Activated naive CD4-positive, alpha-beta T cell treated with anti-CD3 and anti-CD28 coated beads, Interleukin-2, amount 50 U/mL, for 72 hours (primary cell): ENCODE measurements at regions not wholly inside any gene's neighbourhood (a gene's known extent, or its start where the extent isn't known, plus 50 kb on each side); places are given as distances from the start of the nearest gene placed in this dataset.
"Not testable (repeated sequence)": the region's sequence is repeated elsewhere in the genome, so short reads cannot be mapped to it uniquely, and the experiment has no call there.

Experiments used
- ATAC-seq, 2 donors: fragments of 150-1000 bp; cut with Tn5 transposase; 2 replicates each; pipeline ENCODE4 v1.10.0; 2021; ENCODE audit warnings: mild to moderate bottlenecking in 2 of 2, moderate library complexity in 2 of 2
- DNase-seq, 2 donors: peaks; one replicate each; pipeline ENCODE4 v3.0.0; 2021 to 2022; ENCODE audit warnings: low spot score in 2 of 2
- H3K27ac Mint-ChIP-seq, 2 donors: one replicate each; pipeline ENCODE4 v1.8.0; 2022; ENCODE audit warnings: mild to moderate bottlenecking in 2 of 2, mixed read lengths in 2 of 2
- H3K36me3 Mint-ChIP-seq, 2 donors: one replicate each; pipeline ENCODE4 v1.8.0; 2022; ENCODE audit warnings: mixed read lengths in 2 of 2
- H3K9me3 Mint-ChIP-seq, 2 donors: one replicate each; pipeline ENCODE4 v1.8.0; 2022; ENCODE audit warnings: mixed read lengths in 2 of 2

DNA sequence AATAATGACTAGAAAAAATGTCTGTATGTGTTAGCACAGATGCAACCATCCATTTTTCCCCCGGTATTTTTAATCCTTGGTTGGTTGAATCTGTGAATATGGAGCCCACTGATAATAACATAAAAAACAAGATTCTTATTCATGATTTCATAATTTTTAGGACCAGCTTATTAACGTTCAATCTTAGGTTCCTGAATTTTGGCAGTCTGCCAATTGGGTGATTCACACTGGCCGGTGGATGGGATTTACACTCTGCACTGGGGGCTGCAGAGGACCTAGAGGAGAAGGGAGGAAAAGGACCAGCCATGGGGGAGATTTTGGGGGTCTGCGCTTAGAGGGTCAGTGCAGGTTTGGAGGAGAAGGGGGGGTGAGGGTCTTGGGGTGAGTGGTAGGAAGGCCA, 327.9 kb downstream of the ACTR3B start:
- no peak overlapping the region for H3K27ac Mint-ChIP-seq
- DNase-seq: no peak
- no peak for ATAC-seq
- no peaks in the 10 kb centered on the region for H3K36me3 Mint-ChIP-seq
- H3K9me3 Mint-ChIP-seq: peaks cover 0 to 5% of the 10 kb centered on the region in 2 donors

DNA sequence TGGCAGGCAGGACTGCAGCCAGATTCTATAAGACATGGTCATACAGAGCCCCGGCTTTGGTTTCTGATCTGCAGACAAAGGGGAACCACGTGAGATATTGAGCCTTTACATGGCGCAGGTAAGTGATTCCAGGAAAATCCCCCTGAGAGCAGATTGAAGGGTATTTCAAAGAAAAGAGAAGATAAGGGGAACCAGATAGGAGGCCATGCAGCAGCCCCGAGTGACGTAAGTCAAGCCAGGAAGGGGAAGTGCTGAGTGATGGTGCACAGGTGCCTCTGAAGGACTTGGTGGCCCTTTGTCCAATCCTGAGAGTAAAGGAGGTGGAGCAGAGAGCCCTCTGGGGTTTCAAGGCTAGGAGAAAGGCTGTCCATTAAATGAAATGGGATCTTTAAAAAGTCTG, 329.0 kb downstream of the ACTR3B start:
- DNase-seq (no peak), ATAC-seq (no peak)
- H3K36me3 Mint-ChIP-seq: no peaks in the 10 kb centered on the region
- no peak overlapping the region for H3K27ac Mint-ChIP-seq
- H3K9me3 Mint-ChIP-seq: peaks cover 0 to 5% of the 10 kb centered on the region in 2 donors

GRCh38 chr7:153090209-153090608, 330.7 kb downstream of the ACTR3B start:
- H3K27ac Mint-ChIP-seq: no peak overlapping the region
- H3K36me3 Mint-ChIP-seq: peaks cover 0 to 4% of the 10 kb centered on the region in 2 donors
- DNase-seq (no peak), ATAC-seq (no peak)
- peaks cover 10 to 12% of the 10 kb centered on the region in 2 donors for H3K9me3 Mint-ChIP-seq

DNA sequence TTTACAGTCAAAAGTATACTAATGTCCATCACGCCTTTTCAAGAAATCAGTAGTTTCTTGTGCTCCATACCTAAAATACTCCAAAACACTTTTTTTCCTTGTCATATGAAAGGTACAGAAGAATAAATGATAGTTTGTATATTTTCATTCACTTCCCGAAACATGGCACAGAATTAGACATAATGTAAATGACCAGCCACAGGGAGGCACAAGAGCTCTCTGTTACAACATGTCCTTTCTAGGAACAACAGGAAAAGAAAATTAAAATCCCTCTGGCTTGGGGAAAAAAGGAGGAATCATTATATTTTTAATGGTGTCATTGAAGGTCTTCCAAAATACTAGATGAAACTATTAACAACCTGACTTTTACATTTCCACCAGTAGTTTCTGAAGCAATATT, 331.2 kb downstream of the ACTR3B start:
- H3K36me3 Mint-ChIP-seq: peaks cover 0 to 4% of the 10 kb centered on the region in 2 donors
- ATAC-seq (no peak), DNase-seq (no peak)
- H3K27ac Mint-ChIP-seq: no peak overlapping the region
- peaks cover 13 to 17% of the 10 kb centered on the region in 2 donors for H3K9me3 Mint-ChIP-seq

- DNase-seq: no peak
- peaks cover 13 to 17% of the 10 kb centered on the region in 2 donors for H3K9me3 Mint-ChIP-seq
Measured at GRCh38 chr7:153091477-153091876, 331.9 kb downstream of the ACTR3B start.

DNA sequence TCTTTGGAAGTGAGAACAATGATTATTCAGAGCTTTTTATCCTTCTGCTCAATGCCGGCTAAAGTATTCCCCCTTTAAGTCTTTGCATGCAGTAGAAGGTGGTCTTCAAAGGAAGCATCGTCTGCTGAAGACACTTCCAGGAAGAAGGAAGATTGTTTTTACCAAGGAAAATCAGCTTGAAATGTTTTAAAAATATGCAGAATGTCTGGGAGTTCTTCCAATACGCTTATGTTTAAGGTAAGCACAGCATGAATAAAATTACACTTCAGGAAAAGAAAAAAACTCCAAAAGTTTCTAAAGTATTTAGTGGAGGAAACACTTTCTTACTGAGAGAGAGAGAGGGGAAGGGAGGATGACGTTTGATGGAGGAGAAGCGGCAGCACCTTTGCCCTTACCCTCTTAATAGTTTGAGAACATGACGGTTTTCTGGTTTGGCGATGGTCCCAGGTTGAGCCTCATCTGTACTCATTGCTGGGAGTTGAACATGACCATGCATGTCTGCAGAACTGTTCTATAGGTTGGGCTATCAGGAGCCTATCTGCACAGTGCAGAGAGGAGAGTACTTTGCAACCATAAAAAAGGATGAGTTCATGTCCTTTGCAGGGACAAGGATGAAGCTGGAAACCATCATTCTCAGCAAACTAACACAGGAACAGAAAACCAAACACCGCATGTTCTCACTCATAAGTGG, 338.1 kb downstream of the ACTR3B start:
- Mint-ChIP-seq H3K9me3 (peaks cover 16 to 20% of the 10 kb centered on the region in 2 donors), H3K27ac (no peak overlapping the region), H3K36me3 (peaks cover 0 to 4% of the 10 kb centered on the region in 2 donors)
- DNase-seq: no peak
- no peak for ATAC-seq

More at GRCh38 chr7:153091477-153091876, 331.9 kb downstream of the ACTR3B start:
- Mint-ChIP-seq H3K27ac (no peak overlapping the region), H3K36me3 (peaks cover 0 to 4% of the 10 kb centered on the region in 2 donors)
- ATAC-seq: no peak

- ATAC-seq: no peak
- Mint-ChIP-seq H3K36me3 (peaks cover 0 to 1% of the 10 kb centered on the region in 2 donors), H3K27ac (no peak overlapping the region), H3K9me3 (peaks cover 16% of the 10 kb centered on the region in 2 donors)
- DNase-seq: no peak
Measured at GRCh38 chr7:153099235-153099634, 339.7 kb downstream of the ACTR3B start.

GRCh38 chr7:153100691-153101237, 341.2 kb downstream of the ACTR3B start:
- Mint-ChIP-seq H3K36me3 (no peaks in the 10 kb centered on the region), H3K9me3 (peaks cover 5 to 7% of the 10 kb centered on the region in 2 donors), H3K27ac (no peak overlapping the region)
- no peak for DNase-seq
- ATAC-seq: no peak

DNA sequence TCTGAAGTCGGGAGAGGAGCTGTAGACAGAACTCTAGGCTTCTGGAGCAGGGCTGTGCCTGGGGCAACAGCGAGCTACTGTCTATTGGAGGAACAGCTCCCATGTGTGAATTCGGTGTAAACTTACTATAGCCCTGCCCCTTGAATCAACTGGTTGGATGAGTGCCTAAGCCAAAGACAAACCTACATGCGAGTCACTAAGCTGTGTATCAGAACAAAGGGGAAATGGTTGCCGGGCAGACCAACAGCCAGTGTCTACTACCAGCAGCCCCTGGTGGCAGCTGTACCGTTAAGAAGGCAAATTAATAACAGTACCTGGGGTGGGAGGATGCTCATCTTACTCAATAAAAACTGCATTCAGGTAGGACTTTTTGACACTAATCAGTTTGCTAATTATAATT, 343.6 kb downstream of the ACTR3B start:
- DNase-seq (no peak), ATAC-seq (no peak)
- Mint-ChIP-seq H3K9me3 (peaks cover 5 to 7% of the 10 kb centered on the region in 2 donors), H3K36me3 (no peaks in the 10 kb centered on the region), H3K27ac (no peak overlapping the region)

DNA sequence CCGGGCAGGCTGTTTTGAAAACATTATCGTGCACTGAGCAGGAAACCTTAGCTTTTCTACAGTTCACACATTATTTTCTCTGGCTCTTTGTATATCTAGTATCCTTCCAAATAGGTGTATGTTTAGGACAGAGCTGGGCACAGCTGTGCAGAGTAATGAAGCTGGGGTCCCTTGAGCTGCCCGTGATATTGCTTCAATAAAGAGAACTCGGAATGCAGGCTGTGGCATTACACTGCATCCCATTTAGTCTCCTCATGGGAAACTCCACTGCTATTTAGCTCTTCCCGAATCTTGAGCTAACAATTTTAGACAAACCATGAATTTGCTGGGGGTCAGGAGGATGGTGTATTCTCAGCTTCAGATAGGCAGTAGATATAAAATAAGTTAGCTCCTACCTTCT, 348.3 kb downstream of the ACTR3B start:
- H3K36me3 Mint-ChIP-seq: peaks cover 0 to under 1% of the 10 kb centered on the region in 2 donors
- no peak overlapping the region for H3K27ac Mint-ChIP-seq
- peaks cover 0 to 13% of the 10 kb centered on the region in 2 donors for H3K9me3 Mint-ChIP-seq
- DNase-seq (no peak), ATAC-seq (no peak)

DNA sequence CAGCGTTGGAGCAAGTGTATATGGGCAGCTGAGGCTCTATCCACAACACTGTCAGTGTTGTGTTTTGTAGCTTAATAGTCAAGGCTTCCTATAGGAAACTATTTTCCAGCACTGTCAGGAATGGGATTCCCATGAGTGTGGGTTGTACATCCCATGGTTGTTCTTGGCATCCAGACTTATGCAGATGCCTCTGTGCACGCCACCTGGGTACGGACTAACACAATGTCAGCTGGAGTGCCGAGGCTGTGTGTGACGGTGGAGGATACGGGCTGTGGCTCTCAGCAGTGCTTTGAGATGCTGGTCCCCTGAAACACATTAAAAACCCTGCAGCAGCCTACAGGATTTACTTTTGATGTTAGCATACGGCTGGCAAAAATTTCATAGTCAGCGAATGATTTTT, 350.0 kb downstream of the ACTR3B start:
- H3K36me3 Mint-ChIP-seq: peaks cover 0 to 7% of the 10 kb centered on the region in 2 donors
- no peak for DNase-seq
- no peak for ATAC-seq
- no peak overlapping the region for H3K27ac Mint-ChIP-seq
- peaks cover 9 to 22% of the 10 kb centered on the region in 2 donors for H3K9me3 Mint-ChIP-seq

DNA sequence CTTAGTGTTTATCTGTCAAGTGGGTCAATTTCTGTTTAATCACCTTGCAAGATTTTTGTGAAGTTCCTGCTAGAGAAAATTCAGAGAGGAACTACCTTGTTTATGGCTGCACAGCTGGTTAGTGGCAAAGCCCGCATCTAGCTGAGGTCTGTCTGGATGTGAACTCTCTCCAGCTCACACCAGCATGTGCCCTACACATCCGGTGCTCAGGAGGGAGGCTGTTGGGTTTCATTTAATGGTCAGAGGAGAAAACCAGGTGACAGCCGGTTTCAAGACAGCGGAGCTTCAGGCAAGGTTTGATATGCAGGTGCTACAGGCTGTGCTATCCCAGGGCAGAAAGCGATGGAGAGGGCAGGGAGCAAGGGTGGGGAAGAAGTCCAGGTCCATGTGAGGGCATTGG, 351.1 kb downstream of the ACTR3B start:
- DNase-seq: no peak
- H3K9me3 Mint-ChIP-seq: peaks cover 9 to 22% of the 10 kb centered on the region in 2 donors
- H3K36me3 Mint-ChIP-seq: peaks cover 0 to 7% of the 10 kb centered on the region in 2 donors
- no peak for ATAC-seq
- no peak overlapping the region for H3K27ac Mint-ChIP-seq

DNA sequence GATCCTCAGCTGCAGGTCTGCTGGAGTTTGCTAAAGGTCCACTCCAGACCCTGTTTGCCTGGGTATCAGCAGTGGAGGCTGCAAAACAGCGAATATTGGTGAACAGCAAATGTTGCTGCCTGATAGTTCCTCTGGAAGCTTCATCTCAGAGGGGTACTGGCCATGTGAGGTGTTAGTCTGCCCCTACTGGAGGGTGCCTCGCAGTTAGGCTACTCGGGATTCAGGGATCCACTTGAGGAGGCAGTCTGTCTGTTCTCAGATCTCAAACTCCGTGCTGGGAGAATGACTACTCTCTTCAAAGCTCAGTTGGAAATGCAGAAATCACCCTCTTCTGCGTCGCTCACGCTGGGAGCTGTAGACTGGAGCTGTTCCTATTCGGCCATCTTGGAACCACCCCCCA, 362.7 kb downstream of the ACTR3B start:
- not testable (repeated sequence) for ATAC-seq, H3K27ac Mint-ChIP-seq, H3K36me3 Mint-ChIP-seq, DNase-seq
- H3K9me3 Mint-ChIP-seq: peaks cover 9 to 14% of the 10 kb centered on the region in 2 donors

DNA sequence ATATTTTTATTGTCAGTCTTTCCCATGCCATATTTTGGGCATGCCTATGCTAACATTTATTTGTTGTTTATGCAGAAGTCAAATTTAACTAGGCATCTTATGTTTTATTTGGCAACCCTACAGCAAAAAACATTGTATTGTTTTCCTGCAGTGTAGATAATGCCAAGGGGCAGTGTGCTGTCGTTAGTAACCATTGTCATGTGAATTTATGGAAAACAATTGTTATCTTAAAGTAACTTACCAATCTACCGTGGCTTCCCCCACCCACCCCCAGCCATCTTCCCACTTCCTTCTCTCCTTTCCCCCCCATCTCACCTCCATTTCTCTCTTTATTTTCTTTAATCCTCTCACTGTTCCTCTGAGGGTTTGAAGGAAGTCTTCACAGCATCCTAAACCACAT, 370.5 kb downstream of the ACTR3B start:
- Mint-ChIP-seq H3K36me3 (no peaks in the 10 kb centered on the region), H3K9me3 (peaks cover 9 to 10% of the 10 kb centered on the region in 2 donors), H3K27ac (no peak overlapping the region)
- DNase-seq (no peak), ATAC-seq (no peak)

DNA sequence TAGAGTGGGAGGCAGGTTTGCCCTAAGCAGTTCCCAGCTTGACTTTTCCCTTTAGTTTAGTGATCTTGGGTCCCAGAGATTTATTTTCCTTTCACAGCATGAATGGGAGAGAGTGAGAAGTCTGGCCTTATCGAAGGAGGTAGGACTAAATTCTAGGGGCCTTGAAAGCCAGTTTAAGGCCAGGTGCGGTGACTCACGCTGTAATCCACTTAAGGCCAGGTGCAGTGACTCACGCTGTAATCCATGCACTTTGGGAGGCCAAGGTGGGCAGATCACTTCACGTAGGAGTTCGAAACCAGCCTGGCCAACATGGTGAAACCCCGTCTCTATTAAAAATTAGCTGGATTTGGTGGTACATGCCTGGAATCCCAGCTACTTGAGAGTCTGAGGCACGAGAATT, 392.2 kb downstream of the ACTR3B start:
- H3K27ac Mint-ChIP-seq: no peak overlapping the region
- ATAC-seq (no peak), DNase-seq (no peak)

DNA sequence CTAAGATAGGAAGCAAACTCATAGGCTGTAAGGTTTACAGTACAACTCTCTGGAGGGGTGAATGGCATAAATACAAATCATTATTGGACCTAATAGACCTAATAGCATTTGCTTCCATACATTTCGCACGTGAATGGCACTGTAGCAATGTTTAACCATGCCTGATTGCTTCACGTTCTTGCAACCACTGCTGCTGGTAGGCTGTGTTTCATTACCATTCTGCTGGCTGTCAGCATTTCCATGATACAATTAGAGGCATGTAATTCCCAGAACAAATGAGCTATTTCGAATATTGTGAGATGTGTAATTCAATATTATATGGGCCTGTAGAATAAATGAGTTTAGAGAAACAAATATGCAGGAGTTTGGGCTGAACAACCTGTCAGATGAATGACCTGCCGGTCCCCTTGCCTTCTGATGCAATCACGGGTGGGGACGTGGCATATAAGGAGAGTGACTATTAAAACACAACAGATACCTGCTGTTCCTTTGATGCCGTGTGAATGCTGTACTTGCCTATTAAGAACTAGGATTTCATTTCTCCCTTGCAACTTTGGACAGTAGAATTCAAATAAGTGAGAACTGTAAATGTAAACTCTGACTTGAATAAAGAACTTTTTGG, 393.4 kb downstream of the ACTR3B start:
- no peak overlapping the region for H3K27ac Mint-ChIP-seq
- H3K36me3 Mint-ChIP-seq: peaks cover 0 to 7% of the 10 kb centered on the region in 2 donors
- H3K9me3 Mint-ChIP-seq: peaks cover 4 to 14% of the 10 kb centered on the region in 2 donors

More for the DNA sequence above, 392.2 kb downstream of the ACTR3B start:
- peaks cover 7 to 12% of the 10 kb centered on the region in 2 donors for H3K9me3 Mint-ChIP-seq
- peaks cover 0 to 12% of the 10 kb centered on the region in 2 donors for H3K36me3 Mint-ChIP-seq

GRCh38 chr7:153158149-153158548, 398.6 kb downstream of the ACTR3B start:
- no peak for ATAC-seq
- H3K36me3 Mint-ChIP-seq: peaks cover 7 to 15% of the 10 kb centered on the region in 2 donors
- H3K9me3 Mint-ChIP-seq: peaks cover 19 to 23% of the 10 kb centered on the region in 2 donors
- DNase-seq: no peak
- H3K27ac Mint-ChIP-seq: no peak overlapping the region

More for the DNA sequence above, 393.4 kb downstream of the ACTR3B start:
- DNase-seq (no peak), ATAC-seq (no peak)
